Dermis blood vessel endothelial cell (primary cell): ENCODE measurements at regions not wholly inside any gene's neighbourhood (a gene's known extent, or its start where the extent isn't known, plus 50 kb on each side); places are given as distances from the start of the nearest gene placed in this dataset.
"Not testable (repeated sequence)": the region's sequence is repeated elsewhere in the genome, so short reads cannot be mapped to it uniquely, and the experiment has no call there.

Experiments used
- DNase-seq: peaks from one replicate; pipeline ENCODE4 v3.0.0; 2010

DNA sequence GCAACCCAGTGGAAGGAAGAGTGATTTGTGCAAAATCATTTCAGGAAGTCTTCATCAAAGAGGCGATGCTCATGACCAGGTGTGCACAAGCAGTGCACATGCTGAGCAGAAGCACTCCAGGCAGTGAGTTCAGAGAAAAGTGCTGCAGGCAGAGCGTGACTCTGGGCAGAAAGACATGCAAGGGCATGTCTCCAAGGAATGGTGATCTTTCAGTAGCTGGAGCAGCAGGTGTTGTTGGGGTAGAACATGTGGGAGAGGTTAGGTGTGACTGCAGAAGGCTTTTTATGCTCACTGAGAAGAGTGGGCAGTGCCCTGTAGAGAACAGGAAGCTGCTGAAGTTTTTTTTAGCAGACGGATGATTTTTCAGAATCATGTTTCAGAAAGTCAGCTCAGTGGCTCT lies 545.4 kb upstream of the TLE4 start:
- DNase-seq: no peak

DNA sequence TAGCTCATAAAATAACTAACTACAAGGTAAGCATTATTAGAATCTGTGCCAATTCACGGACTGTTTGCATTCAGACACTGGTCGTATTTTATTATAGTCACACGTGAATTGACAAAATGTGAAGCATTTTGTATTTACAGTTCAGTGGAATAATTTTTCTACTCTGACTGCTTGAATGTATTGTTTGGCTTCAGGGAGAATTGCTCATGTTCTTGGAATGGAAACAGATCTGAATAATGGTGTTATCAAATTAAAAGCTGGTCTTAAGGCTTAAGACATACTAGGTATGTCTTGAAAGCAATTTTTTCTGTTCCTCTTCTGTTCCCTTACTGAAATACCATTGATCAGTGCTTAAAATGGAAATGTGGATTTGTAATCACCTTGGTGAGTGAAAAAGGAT lies 543.7 kb upstream of the TLE4 start:
- DNase-seq: no peak

DNA sequence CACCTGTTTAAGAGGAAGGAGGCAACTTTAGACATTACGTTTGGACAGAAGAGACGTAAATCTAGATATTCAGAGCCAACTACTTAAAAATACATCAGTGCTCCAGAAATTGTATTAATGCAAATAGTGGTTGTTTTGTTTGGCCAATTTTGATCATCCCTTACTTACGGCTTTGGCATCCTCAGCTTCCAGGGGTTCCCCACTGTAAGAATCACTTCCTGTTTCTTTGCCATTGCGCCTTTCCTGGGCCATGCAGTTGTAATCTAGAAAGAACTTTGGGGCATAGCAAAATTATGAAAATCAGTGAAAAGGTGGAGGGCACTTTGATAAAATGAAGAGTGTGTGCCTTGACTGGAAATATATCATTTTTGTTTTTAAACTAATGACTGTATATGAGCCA lies 537.2 kb upstream of the TLE4 start:
- no peak for DNase-seq

DNA sequence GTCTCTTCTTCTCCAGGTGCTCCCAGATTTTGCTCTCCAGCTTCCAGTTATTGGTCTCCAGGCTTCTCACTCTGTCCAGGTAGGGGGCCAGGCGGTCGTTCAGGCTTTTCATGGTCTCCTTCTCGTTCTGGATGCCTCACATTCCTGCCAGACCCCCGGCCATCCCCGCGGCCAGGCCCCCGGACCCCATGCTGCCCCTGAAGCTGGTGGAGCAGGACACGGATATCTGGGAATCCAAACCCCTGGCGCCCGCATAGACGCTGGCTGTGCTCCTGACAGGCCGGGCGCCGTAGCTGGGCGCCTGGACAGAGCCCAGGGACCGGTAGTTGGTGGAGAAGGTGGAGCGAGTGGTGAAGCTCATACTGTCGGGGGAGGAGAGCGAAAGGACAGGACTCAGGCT lies 534.4 kb upstream of the TLE4 start:
- DNase-seq: no peak

DNA sequence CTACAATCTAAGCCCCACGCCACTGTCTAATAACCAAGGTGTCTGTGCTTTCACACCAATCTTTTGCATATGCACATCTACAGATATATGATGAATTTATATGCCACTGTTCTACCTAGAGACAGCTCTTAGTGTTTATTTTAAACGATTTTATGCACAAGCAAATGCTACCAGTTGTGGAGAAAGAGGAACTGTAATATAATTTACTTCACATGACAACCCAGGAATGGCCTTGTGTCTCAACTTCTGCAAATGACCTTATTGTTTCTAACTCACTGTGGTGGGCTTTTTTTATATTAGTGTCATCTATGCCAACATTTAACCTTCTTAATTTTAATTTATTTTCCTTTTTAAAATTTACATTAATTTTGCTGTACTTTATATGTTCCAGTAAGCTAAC lies 531.1 kb upstream of the TLE4 start:
- no peak for DNase-seq

DNA sequence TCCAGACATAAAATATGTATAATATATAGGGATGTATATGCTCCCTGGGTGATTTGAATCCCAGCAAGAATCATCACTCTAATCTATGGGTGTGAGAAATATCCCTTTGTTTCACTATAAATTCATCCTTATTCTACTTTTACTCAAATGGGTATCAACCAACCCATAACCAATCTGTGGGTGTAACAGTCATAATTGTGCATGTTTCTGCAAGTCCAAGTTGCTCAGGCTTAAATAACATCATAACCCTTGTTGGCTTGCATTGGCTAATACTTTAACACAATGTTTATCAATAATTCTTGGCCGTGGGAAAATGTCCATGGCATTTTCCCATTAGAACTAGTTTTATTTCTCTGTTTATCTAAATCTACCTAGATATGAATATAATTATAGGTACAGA lies 530.5 kb upstream of the TLE4 start:
- DNase-seq: no peak

DNA sequence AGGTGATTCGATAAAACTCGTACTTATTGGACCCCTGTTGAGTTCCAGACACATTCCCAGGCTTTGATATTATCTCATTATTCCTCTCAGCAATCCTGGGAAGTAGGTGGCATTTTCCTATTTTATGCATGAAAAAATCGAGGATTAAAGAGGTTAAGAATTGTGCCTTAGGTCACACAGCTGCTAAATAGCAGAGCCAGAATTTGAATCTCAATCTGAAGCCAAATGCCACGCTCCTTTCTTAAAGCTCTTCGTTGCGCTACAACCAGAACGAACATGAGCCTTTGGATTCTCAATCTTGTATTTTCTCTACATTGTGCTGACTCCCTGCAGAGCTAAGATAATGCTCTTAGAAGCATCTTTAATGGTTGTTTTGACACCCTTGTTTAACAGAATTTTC lies 527.8 kb upstream of the TLE4 start:
- DNase-seq: no peak

GRCh38 chr9:79046401-79046800 lies 525.4 kb upstream of the TLE4 start:
- peak; percentile 28 for DNase-seq

DNA sequence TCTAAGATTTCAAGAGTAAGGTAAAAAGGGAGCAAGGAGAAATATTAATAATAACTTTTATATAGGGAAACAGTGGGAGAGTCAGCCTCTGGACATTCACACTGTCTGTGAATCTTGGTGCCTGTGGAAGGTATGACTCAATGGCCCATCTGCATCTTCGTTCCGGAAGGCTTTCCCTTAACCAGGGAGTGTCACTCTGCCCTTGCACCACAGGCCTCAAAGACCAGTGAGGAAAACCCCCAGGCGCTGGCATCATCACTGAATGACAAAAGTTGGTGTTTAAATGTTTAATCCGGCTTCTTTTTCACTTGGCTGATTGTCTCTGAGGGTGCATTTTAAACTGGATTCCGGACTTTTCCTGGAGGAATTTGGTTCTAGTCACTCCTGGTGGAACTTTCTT lies 522.4 kb upstream of the TLE4 start:
- DNase-seq: no peak

DNA sequence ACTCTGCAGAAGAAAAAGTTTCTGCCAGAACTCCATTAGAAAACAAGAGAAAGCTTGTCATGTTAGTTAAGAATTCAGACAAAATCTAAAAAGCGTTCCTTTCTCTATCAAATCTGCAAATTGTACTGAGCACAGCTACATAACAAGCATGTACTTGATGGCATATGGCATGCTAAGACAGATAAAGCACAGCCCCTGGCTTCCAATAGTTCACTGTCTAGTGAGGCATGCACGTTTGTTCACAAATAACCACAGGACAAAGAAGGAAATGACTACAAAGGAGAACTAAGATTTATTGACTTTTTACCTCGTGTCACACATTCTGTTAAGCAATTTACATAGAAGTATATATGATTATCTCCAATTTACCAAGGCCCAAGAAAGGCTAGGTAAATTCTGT lies 518.2 kb upstream of the TLE4 start:
- DNase-seq: no peak

GRCh38 chr9:79054500-79054899 lies 517.3 kb upstream of the TLE4 start:
- no peak for DNase-seq

DNA sequence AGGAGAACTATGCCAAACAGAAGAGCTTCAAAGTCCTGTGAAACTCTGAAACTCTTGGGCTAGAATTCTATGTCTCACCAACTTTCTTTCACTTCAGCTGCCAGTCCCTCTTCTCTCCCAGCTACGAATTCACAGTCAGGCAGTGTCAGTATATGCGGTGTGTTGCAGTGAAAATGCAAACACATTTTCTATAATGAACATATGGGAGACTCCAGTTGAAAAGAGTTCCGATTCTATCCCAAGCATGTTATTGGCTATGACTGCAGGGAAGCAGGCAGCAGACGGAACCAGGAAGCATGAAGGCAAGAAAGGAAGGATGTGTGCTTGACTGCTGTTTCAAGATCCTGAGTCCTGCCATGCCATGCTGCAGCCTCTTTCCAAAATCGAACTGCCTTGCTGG lies 515.7 kb upstream of the TLE4 start:
- no peak for DNase-seq

DNA sequence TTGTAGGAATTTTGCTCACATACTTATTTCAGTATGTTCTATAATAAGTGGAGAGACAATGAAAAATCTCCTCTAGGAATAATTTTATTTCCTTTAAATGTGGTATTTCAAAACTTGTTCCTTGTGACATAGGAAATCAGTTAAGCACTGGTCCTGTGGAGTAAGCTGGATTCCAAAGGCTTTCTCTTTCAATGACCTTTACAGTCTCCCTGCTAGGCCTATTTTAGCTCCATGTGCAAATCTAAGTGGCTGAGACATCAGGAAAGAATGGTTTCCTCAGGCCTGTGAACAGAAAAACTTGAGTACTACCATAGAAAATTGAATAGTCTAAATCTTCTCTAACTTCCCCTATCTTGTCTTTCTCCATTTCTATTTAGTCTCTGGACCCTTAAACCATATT lies 514.2 kb upstream of the TLE4 start:
- DNase-seq: no peak

- no peak for DNase-seq
Measured at GRCh38 chr9:79060766-79061165, 511.0 kb upstream of the TLE4 start.

- no peak for DNase-seq
Measured at GRCh38 chr9:79061752-79062616, 509.8 kb upstream of the TLE4 start.

GRCh38 chr9:79073201-79073600 lies 498.6 kb upstream of the TLE4 start:
- DNase-seq: no peak

DNA sequence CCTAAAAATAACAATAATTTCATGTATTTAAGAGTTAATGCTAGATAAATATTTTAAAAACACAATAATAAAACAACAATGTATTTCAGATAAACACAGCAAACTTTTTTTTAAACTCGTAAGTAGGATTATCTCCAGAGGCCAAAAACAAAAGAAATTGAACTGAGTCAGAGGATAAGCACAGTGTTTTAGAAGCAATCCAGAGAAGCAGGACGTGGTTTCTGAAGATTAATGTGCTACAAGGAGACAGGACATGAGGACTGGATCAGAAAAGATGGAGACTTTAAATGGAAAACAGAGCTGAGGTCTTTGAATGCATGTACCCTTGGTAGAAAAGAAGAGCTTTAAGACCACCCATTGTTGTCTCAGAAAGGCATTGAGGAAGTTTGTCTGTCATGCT lies 491.2 kb upstream of the TLE4 start:
- no peak for DNase-seq

GRCh38 chr9:79083621-79084020 lies 488.1 kb upstream of the TLE4 start:
- no peak for DNase-seq

- no peak for DNase-seq
Measured at GRCh38 chr9:79087133-79087532, 484.6 kb upstream of the TLE4 start.

- DNase-seq: no peak
Measured at GRCh38 chr9:79089054-79089560, 482.7 kb upstream of the TLE4 start.

DNA sequence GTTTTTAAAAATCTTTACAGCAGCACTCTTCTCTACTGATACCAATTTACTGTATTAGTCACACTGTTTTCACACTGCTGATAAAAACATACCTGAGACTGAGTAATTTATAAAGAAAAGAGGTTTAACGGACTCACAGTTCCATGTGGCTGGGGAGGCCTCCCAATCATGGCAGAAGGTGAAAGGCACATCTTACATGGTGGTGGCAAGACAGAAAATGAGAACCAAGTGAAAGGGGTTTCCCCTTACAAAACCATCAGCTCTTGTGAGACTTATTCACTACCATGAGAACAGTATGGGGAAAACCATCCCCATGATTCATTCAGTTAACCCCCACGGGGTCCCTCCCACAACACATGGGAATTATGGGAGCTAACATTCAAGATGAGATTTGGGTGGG lies 481.9 kb upstream of the TLE4 start:
- not testable (repeated sequence) for DNase-seq

GRCh38 chr9:79103257-79103656 lies 468.5 kb upstream of the TLE4 start:
- not testable (repeated sequence) for DNase-seq

GRCh38 chr9:79104216-79104615 lies 467.5 kb upstream of the TLE4 start:
- DNase-seq: no peak

GRCh38 chr9:79104951-79105350 lies 466.8 kb upstream of the TLE4 start:
- DNase-seq: no peak
